Glomerular visceral epithelial cell (primary cell): ENCODE measurements at regions not wholly inside any gene's neighbourhood (a gene's known extent, or its start where the extent isn't known, plus 50 kb on each side); places are given as distances from the start of the nearest gene placed in this dataset.

ENCODE experiments used
- DNase-seq: peaks from one replicate; pipeline ENCODE4 v3.0.0-alpha.2; 2016; ENCODE audit errors: extremely low spot score

- peak; percentile 60 for DNase-seq
Observed at GRCh38 chr17:72342627-72343527, 222.1 kb downstream of the SOX9 start.

- DNase-seq, result no peak
Observed at GRCh38 chr17:72343911-72344310, 223.1 kb downstream of the SOX9 start.

DNA sequence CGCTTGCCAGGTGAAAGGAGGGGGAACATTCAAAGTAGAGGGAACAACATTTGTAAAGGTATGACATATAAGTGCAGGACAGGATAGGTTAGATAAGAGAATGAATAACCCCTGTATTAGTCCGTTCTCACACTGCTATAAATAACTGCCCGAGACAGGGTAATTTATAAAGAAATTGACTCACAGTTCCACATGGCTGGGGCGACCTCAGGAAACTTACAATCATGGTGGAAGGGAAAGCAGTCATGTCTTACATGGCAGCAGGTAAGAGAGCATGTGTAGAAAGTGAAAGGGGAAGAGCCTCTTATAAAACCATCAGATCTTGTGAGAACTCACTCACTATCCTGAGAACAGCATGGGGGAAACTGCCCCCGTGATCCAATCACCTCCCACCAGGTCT lies 223.8 kb downstream of the SOX9 start:
- no peak for DNase-seq

DNA sequence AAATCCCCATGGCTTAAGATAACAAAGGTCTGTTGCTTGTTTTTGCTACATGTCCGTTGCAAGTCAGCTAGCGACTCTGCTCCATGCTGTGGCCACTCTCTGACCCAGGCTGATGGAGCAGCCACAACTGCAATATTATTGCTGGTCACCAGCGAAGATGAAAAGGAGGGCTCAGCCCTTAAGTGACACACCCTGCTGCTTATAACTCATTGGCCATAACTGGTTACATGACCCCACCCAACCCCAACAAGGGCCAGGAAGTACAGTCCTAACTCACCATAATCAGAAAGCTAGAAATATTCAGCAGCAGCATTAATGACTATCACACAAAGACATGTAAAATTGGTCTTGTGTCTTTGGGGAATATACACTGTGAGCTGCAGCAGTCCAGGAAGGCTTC lies 224.3 kb downstream of the SOX9 start:
- DNase-seq, result no peak

- no peak for DNase-seq
Observed at GRCh38 chr17:72345536-72345935, 224.7 kb downstream of the SOX9 start.

DNA sequence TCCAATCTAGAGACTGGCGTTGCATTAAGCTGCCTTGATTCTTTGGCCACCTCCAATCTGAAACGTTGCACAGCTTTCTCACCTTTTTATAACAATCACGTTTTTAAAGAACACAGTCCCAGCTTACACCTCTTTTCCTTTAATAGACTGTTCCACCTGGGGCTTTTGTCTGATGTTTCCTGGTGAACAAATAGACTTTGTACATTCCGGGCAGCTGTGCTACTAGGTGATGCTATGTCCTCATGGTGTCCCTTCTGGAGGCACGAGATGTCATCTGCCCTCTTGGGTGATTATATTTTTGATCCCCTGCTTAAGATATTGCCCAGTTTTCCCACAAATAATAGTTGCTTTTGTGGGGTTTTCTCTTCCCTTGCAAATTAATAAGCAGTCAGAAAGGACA lies 225.5 kb downstream of the SOX9 start:
- DNase-seq, result no peak

- no peak for DNase-seq
Observed at GRCh38 chr17:72349011-72349410, 228.2 kb downstream of the SOX9 start.

GRCh38 chr17:72349491-72349995 lies 228.7 kb downstream of the SOX9 start:
- no peak for DNase-seq

- DNase-seq, result no peak
Observed at GRCh38 chr17:72350073-72350472, 229.3 kb downstream of the SOX9 start.

GRCh38 chr17:72351365-72351764 lies 230.5 kb downstream of the SOX9 start:
- no peak for DNase-seq

- no peak for DNase-seq
Observed at GRCh38 chr17:72351884-72352346, 231.1 kb downstream of the SOX9 start.

- DNase-seq, result no peak
Observed at GRCh38 chr17:72353502-72353901, 232.7 kb downstream of the SOX9 start.

GRCh38 chr17:72354071-72354470 lies 233.3 kb downstream of the SOX9 start:
- no peak for DNase-seq

DNA sequence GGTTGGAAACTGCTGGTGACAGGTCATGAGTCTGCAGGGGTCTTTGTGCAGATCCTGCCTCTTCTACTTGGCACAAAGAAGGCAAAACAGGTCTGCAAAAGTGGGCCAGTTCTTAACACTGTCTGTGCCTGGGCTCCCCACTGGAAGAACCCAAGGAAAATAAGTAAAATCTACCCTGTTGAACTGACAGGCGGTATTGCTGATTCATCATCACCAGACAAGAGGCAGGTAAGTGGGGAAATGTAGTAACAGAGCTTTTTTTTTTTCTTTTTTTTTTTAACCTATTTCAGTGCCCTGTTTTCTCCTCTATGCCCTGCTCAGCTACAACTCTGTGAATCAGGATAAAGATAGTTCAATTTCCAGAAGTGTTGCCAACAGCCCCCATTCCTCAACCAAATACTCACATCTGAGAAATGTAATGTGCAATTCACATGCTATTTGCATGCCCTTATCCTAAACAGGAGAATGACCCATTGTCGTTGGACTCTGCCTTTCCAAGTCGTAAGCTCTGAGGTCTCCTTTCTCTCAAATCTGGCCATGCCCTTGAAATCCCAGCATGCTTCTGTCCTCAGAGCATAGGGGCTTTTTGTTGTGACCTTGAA lies 237.0 kb downstream of the SOX9 start:
- no peak for DNase-seq

DNA sequence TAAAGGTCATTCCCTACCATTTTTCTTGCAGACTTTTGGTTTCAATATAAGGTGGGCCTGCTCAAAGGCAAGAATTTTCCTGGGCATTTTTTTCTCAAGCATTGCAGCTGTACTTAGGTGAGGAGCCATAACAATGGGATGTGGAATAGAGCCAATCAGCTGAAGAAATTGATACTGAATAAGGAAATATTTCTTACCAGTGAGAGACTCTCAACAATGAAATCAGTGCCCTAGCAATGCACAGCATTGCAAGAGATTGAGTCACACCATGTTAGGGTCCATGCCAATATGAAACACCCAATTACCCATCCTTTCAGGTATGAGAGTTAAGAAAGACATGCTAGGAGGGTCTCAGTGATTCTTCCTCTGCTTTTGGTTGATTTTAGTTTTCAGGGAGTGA lies 237.6 kb downstream of the SOX9 start:
- DNase-seq, result peak; percentile 78

DNA sequence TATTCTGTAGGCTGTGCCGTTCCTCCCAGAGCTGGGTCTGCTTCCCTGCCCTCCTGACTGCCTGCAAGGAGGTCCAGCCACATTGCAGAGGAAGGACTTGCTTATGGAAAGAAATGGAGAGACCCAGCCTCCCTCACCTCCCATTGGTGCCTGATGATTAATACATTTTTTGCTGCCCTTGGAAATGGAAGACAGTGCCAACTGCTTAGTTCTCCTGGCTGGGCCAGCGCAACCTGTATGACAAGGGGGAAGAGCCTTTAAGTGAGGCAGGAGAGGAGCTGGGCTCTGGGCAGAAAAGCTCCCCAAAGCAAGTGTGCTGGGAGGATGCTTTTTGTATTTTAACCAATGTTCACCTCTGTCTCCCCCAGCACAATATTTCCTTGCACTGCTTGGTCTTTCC lies 238.5 kb downstream of the SOX9 start:
- no peak for DNase-seq

- no peak for DNase-seq
Observed at GRCh38 chr17:72359811-72360210, 239.0 kb downstream of the SOX9 start.

DNA sequence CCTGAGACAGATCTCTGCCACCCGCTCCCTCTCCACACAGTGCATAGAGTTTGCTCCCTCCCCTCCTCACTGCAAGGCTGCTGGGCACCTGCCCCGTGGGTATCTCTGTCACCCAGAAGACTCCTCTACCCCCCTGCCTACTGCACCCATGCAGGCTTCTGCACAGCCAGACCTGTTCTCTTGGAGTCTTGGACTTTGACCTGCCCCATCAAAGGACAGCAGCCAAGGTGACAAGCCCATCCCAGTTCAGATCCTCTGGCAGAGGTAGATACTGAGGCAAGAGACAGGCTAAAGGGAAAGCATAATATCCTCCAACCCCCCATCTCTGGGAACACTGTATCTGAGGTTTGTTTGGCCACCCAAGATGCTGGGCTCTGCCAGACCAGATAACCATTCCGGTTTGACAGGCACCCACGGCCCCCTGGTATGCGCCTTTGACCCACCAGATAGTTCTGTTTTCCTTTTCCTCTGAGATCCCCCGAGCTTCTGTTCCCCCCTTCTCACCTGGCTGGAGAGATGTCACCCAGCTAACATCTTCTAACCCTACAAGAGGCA lies 239.6 kb downstream of the SOX9 start:
- DNase-seq, result no peak

DNA sequence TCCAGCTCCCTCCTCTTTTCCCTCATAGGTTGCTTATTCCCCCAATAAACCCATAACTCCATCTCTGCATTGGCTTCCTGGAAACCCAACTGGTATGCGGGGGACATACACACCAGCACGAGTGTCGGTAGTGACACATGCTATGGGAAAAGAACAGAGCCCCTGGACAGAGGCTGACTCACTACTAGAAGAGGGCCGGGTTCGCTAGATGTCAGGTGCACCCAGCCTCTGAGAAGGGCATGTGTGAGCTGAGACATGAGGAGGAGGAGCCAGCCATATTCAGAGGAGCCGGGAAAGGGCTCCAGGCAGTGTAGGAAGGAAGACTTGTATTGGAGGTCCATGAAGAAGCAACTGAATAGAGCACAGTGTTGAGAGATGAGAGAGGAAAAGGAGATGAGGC lies 241.1 kb downstream of the SOX9 start:
- peak; percentile 47 for DNase-seq

- peak; percentile 73 for DNase-seq
Observed at GRCh38 chr17:72362376-72363088, 241.7 kb downstream of the SOX9 start.

- no peak for DNase-seq
Observed at GRCh38 chr17:72363089-72363610, 242.3 kb downstream of the SOX9 start.
